ENCODE measurements at regions not wholly inside any gene's neighbourhood (a gene's known extent, or its start where the extent isn't known, plus 50 kb on each side); places are given as distances from the start of the nearest gene placed in this dataset.

DNA sequence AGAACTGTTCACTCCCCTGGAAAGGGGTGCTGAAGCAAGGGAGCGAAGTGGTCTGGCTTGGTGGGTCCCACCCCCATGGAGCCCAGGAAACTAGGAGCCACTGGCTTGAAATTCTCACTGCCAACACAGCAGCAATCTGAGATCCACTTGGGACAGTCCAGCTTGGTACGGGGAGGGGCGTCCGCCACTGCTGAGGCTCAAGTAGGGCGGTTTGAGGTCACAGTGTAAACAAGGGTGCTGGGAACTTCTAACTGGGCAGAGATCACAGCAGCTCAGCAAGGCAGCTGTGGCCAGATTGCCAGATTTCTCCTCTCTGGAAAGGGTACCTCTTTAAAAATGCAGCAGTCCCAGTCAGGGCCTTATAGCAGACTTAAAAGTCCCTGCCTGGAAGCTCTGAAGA is 53.9 kb upstream of the GALNTL6 start:
- H3K4me3 ChIP-seq (ENCODE audit: extremely low read depth, insufficient read depth, low read length, poor library complexity, severe bottlenecking): no peak overlapping the region
- H3K36me3 ChIP-seq (ENCODE audit: control insufficient read depth, insufficient read depth, low read length): no peaks in the 10 kb centered on the region
- H3K27ac ChIP-seq (ENCODE audit: low read depth, low read length, severe bottlenecking): no peak overlapping the region
- H3K9me3 ChIP-seq (ENCODE audit: control insufficient read depth, low read length): no peaks in the 10 kb centered on the region
- H3K4me1 ChIP-seq (ENCODE audit: control insufficient read depth, insufficient read depth, low read length, poor library complexity, severe bottlenecking): no peaks in the 10 kb centered on the region
- WGBS, 2 experiments (ENCODE audit: insufficient coverage in 2 of 2): 88 to 100% methylated on average over 4 to 5 of the region's 5 CpGs

- Histone ChIP-seq H3K9me3 (ENCODE audit: control insufficient read depth, low read length) (no peaks in the 10 kb centered on the region), H3K27ac (ENCODE audit: low read depth, low read length, severe bottlenecking) (no peak overlapping the region), H3K4me3 (ENCODE audit: extremely low read depth, insufficient read depth, low read length, poor library complexity, severe bottlenecking) (no peak overlapping the region), H3K4me1 (ENCODE audit: control insufficient read depth, insufficient read depth, low read length, poor library complexity, severe bottlenecking) (no peaks in the 10 kb centered on the region), H3K36me3 (ENCODE audit: control insufficient read depth, insufficient read depth, low read length) (no peaks in the 10 kb centered on the region)
- 71 to 77% methylated on average over 1 to 2 of the region's 2 CpGs for WGBS, 2 experiments (ENCODE audit: insufficient coverage in 2 of 2)
Observed at GRCh38 chr4:171751538-171751937, 61.7 kb upstream of the GALNTL6 start.

- Histone ChIP-seq H3K4me1 (ENCODE audit: control insufficient read depth, insufficient read depth, low read length, poor library complexity, severe bottlenecking) (no peaks in the 10 kb centered on the region), H3K9me3 (ENCODE audit: control insufficient read depth, low read length) (no peaks in the 10 kb centered on the region), H3K27ac (ENCODE audit: low read depth, low read length, severe bottlenecking) (no peak overlapping the region), H3K4me3 (ENCODE audit: extremely low read depth, insufficient read depth, low read length, poor library complexity, severe bottlenecking) (no peak overlapping the region), H3K36me3 (ENCODE audit: control insufficient read depth, insufficient read depth, low read length) (no peaks in the 10 kb centered on the region)
Observed at GRCh38 chr4:171746418-171746817, 66.8 kb upstream of the GALNTL6 start.

GRCh38 chr4:171742436-171742835 is 70.8 kb upstream of the GALNTL6 start:
- Histone ChIP-seq H3K9me3 (ENCODE audit: control insufficient read depth, low read length) (no peaks in the 10 kb centered on the region), H3K4me3 (ENCODE audit: extremely low read depth, insufficient read depth, low read length, poor library complexity, severe bottlenecking) (no peak overlapping the region), H3K4me1 (ENCODE audit: control insufficient read depth, insufficient read depth, low read length, poor library complexity, severe bottlenecking) (no peaks in the 10 kb centered on the region), H3K36me3 (ENCODE audit: control insufficient read depth, insufficient read depth, low read length) (no peaks in the 10 kb centered on the region), H3K27ac (ENCODE audit: low read depth, low read length, severe bottlenecking) (no peak overlapping the region)
- 93 to 94% methylated on average over 1 to 3 of the region's 5 CpGs for WGBS, 2 experiments (ENCODE audit: insufficient coverage in 2 of 2)

DNA sequence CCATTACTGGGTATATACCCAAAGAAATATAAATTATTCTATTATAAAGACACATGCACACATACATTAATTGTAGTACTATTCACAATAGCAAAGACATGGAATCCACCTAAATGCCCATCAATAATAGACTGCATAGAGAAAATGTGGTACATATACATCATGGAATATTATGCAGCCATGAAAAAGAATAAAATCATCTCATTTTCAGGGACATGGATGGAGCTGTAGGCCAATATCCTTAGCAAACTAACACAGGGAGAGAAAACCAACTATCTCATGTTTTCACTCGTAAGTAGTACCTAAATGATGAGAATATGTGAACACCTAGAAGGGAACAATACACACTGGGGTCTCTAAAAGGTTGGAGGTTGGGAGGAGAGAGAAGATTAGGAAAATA is 86.0 kb upstream of the GALNTL6 start:
- H3K27ac ChIP-seq (ENCODE audit: low read depth, low read length, severe bottlenecking): no peak overlapping the region
- no peak overlapping the region for H3K4me3 ChIP-seq (ENCODE audit: extremely low read depth, insufficient read depth, low read length, poor library complexity, severe bottlenecking)
- WGBS, 2 experiments (ENCODE audit: insufficient coverage in 2 of 2): no CpG with 5 or more reads among the region's 1 CpG
- H3K4me1 ChIP-seq (ENCODE audit: control insufficient read depth, insufficient read depth, low read length, poor library complexity, severe bottlenecking): no peaks in the 10 kb centered on the region
- no peaks in the 10 kb centered on the region for H3K9me3 ChIP-seq (ENCODE audit: control insufficient read depth, low read length)
- H3K36me3 ChIP-seq (ENCODE audit: control insufficient read depth, insufficient read depth, low read length): no peaks in the 10 kb centered on the region

DNA sequence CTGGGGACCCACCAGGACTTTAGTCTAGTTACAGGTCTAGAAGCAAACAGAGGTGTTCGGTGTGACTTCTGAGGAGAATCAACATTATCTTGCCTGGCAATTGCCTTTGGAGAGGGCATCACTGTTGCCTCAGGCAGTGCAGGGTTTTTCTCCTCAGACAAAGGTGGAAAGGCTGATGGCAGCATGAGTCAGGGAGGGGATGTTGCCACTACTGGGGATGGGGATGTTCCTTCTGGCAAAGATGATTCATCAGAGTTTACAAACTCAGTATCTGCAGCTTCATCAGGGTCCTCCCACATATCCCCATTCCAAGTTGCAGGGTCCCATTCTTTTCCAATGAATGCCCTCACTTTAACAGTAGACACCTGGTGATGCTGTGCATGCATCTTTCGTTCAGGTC is 91.3 kb upstream of the GALNTL6 start:
- WGBS, 2 experiments (ENCODE audit: insufficient coverage in 2 of 2): 75 to 83% methylated on average over 2 of the region's 2 CpGs
- H3K4me1 ChIP-seq (ENCODE audit: control insufficient read depth, insufficient read depth, low read length, poor library complexity, severe bottlenecking): no peaks in the 10 kb centered on the region
- H3K27ac ChIP-seq (ENCODE audit: low read depth, low read length, severe bottlenecking): no peak overlapping the region
- no peak overlapping the region for H3K4me3 ChIP-seq (ENCODE audit: extremely low read depth, insufficient read depth, low read length, poor library complexity, severe bottlenecking)
- no peaks in the 10 kb centered on the region for H3K36me3 ChIP-seq (ENCODE audit: control insufficient read depth, insufficient read depth, low read length)
- no peaks in the 10 kb centered on the region for H3K9me3 ChIP-seq (ENCODE audit: control insufficient read depth, low read length)

DNA sequence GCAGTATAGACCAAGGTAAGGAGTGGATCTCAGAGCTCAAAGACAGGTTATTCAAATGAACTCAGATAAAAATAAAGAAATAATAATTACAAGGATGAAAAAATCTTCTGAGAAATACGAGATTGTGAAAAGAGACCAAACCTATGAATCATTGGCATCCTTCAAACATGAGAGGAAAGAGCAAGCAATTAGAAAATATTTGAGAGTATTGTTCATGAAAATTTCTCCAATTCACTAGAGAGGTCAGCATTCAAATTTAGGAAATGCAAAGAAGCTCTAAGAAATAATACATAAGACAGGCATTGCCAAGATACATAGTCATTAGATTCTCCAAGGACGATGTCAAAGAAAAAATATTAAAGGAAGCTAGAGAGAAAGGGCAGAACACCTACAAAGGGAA is 93.5 kb upstream of the GALNTL6 start:
- H3K4me3 ChIP-seq (ENCODE audit: extremely low read depth, insufficient read depth, low read length, poor library complexity, severe bottlenecking): no peak overlapping the region
- no peaks in the 10 kb centered on the region for H3K36me3 ChIP-seq (ENCODE audit: control insufficient read depth, insufficient read depth, low read length)
- no peaks in the 10 kb centered on the region for H3K4me1 ChIP-seq (ENCODE audit: control insufficient read depth, insufficient read depth, low read length, poor library complexity, severe bottlenecking)
- no peaks in the 10 kb centered on the region for H3K9me3 ChIP-seq (ENCODE audit: control insufficient read depth, low read length)
- H3K27ac ChIP-seq (ENCODE audit: low read depth, low read length, severe bottlenecking): no peak overlapping the region
- WGBS, 2 experiments (ENCODE audit: insufficient coverage in 2 of 2): no CpG with 5 or more reads among the region's 2 CpGs

- H3K4me1 ChIP-seq (ENCODE audit: control insufficient read depth, insufficient read depth, low read length, poor library complexity, severe bottlenecking): no peaks in the 10 kb centered on the region
- H3K9me3 ChIP-seq (ENCODE audit: control insufficient read depth, low read length): no peaks in the 10 kb centered on the region
- H3K36me3 ChIP-seq (ENCODE audit: control insufficient read depth, insufficient read depth, low read length): no peaks in the 10 kb centered on the region
- H3K27ac ChIP-seq (ENCODE audit: low read depth, low read length, severe bottlenecking): no peak overlapping the region
- H3K4me3 ChIP-seq (ENCODE audit: extremely low read depth, insufficient read depth, low read length, poor library complexity, severe bottlenecking): no peak overlapping the region
- 83 to 89% methylated on average over 2 of the region's 2 CpGs for WGBS, 2 experiments (ENCODE audit: insufficient coverage in 2 of 2)
Observed at GRCh38 chr4:171718665-171719064, 94.5 kb upstream of the GALNTL6 start.

GRCh38 chr4:171718069-171718468 is 95.1 kb upstream of the GALNTL6 start:
- Histone ChIP-seq H3K27ac (ENCODE audit: low read depth, low read length, severe bottlenecking) (no peak overlapping the region), H3K4me3 (ENCODE audit: extremely low read depth, insufficient read depth, low read length, poor library complexity, severe bottlenecking) (no peak overlapping the region), H3K9me3 (ENCODE audit: control insufficient read depth, low read length) (no peaks in the 10 kb centered on the region), H3K4me1 (ENCODE audit: control insufficient read depth, insufficient read depth, low read length, poor library complexity, severe bottlenecking) (no peaks in the 10 kb centered on the region), H3K36me3 (ENCODE audit: control insufficient read depth, insufficient read depth, low read length) (no peaks in the 10 kb centered on the region)
- WGBS, 2 experiments (ENCODE audit: insufficient coverage in 2 of 2): 78 to 93% methylated on average over 1 of the region's 1 CpG

DNA sequence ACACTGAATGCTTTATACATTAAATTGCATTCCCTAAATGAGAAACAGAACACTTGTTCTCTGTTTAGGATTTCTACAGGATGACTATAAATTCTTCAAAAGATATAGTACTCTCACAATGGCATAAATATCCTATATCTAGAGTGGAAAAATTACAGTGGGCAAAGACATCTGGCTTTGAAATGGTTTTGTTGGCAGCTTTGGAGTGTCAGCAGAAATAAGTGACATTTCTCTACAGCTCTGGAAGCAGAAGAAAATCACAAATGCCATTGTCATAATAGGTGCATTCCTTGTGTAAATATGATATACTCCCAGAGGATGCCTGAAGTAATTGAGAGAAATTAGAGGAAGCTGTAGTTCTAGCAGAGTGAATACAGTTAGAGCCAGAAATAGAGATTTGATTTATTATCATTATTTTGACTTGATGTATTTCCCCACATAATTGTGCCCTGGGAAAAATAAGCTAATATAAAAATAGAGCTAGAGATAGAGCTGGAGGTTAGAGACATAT is 95.9 kb upstream of the GALNTL6 start:
- no peaks in the 10 kb centered on the region for H3K4me1 ChIP-seq (ENCODE audit: control insufficient read depth, insufficient read depth, low read length, poor library complexity, severe bottlenecking)
- H3K27ac ChIP-seq (ENCODE audit: low read depth, low read length, severe bottlenecking): no peak overlapping the region
- H3K9me3 ChIP-seq (ENCODE audit: control insufficient read depth, low read length): no peaks in the 10 kb centered on the region
- H3K4me3 ChIP-seq (ENCODE audit: extremely low read depth, insufficient read depth, low read length, poor library complexity, severe bottlenecking): no peak overlapping the region
- H3K36me3 ChIP-seq (ENCODE audit: control insufficient read depth, insufficient read depth, low read length): no peaks in the 10 kb centered on the region

GRCh38 chr4:171715973-171716372 is 97.2 kb upstream of the GALNTL6 start:
- WGBS, 2 experiments (ENCODE audit: insufficient coverage in 2 of 2): 100% methylated on average over 1 of the region's 1 CpG; no CpG with 5 or more reads in 1 of the 2 experiments
- Histone ChIP-seq H3K4me1 (ENCODE audit: control insufficient read depth, insufficient read depth, low read length, poor library complexity, severe bottlenecking) (no peaks in the 10 kb centered on the region), H3K4me3 (ENCODE audit: extremely low read depth, insufficient read depth, low read length, poor library complexity, severe bottlenecking) (no peak overlapping the region), H3K9me3 (ENCODE audit: control insufficient read depth, low read length) (no peaks in the 10 kb centered on the region), H3K36me3 (ENCODE audit: control insufficient read depth, insufficient read depth, low read length) (no peaks in the 10 kb centered on the region), H3K27ac (ENCODE audit: low read depth, low read length, severe bottlenecking) (no peak overlapping the region)

Measured in mesodermal cell (in vitro differentiated cells).